Activated T-cell treated with anti-CD3 and anti-CD28 coated beads, Interleukin-2, amount 50 U/mL, for 4 hours (primary cell): ENCODE measurements at regions not wholly inside any gene's neighbourhood (a gene's known extent, or its start where the extent isn't known, plus 50 kb on each side); places are given as distances from the start of the nearest gene placed in this dataset.
A peak's percentile ranks its signal among the peaks of the same experiment; 100 is the strongest.

Experiments
- ATAC-seq, 2 donors: fragments of 200-7000 bp; cut with Tn5 transposase; one replicate each; pipeline ENCODE4 v1.10.0; 2021
- DNase-seq: peaks from one replicate; pipeline ENCODE4 v3.0.0-alpha.2; 2020
- H3K27me3 Mint-ChIP-seq: one replicate; pipeline ENCODE4 v1.8.0; 2021; ENCODE audit warnings: low read depth, mixed read lengths
- H3K36me3 Mint-ChIP-seq: one replicate; pipeline ENCODE4 v1.8.0; 2022; ENCODE audit warnings: mixed read lengths; ENCODE audit not compliant: insufficient read depth
- H3K4me1 Mint-ChIP-seq: one replicate; pipeline ENCODE4 v1.8.0; 2021; ENCODE audit warnings: low read depth, mixed read lengths
- H3K4me3 Mint-ChIP-seq: one replicate; pipeline ENCODE4 v1.8.0; 2021; ENCODE audit warnings: mild to moderate bottlenecking, moderate library complexity, mixed read lengths
- H3K9me3 Mint-ChIP-seq: one replicate; pipeline ENCODE4 v1.8.0; 2021; ENCODE audit warnings: mixed read lengths

DNA sequence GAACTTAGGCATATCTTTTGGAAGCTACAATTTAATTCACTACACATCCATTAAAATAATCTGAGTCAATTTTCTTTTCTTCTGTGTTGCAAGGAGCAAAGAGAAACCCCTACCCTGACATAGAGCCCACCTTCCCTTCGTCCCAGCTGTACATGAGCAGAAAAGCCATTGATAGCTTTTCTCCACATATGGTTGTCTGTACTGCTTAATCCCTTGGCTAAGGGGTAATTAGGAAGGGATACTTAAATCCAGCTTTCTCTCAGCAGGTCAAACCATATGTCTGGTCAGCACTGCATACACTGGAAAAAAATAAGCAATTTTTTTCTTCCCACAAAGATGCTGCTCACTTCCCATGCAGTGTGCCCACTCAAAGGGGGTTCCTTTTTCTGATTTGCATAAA lies 94.7 kb upstream of the RAD23B start:
- no peak overlapping the region for H3K4me3 Mint-ChIP-seq
- H3K9me3 Mint-ChIP-seq = peaks cover 10% of the 10 kb centered on the region
- H3K27me3 Mint-ChIP-seq = peaks cover 7% of the 10 kb centered on the region
- no peaks in the 10 kb centered on the region for H3K36me3 Mint-ChIP-seq
- no peak for DNase-seq
- no peak for ATAC-seq
- no peaks in the 10 kb centered on the region for H3K4me1 Mint-ChIP-seq

DNA sequence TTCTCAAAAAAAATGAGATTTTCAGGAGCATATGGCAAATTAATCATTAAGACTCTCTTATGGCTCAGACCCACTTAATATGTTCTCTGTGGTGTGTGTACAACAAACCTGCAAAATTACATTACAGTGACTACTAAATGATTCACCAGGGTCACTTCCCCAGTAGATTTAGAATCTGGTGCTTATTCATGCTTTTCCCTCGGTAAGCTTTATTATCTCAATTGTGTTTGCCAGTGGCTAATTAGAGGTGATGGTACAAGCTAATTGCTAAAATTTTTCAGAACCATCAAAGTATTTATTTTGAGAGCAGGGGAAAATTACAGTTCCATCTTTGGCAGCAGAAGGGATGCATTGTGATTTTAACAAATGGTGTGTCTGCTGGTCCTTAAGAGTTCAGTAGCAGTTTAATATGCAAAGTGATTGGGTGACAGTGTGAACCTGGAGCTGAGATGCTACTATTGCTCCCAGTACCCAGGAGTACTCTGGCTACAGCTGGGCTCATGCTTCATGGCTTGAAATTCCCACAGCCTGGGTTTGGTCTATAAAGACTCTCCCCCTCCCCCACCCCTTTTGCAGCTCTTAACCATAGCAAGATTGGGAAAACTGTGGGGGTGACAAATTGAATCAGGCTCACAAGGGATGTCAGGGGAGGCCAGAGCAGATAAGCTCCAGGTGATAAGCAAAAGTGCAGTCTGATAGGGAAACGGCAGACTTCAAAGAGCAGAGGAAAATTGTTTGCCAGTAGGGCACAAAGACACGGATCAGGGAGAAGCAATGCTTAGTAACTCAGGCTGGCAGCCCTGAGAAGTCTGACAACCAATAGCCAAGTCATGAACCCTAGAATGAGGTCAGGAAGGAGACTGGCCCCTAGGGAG lies 92.8 kb upstream of the RAD23B start:
- no peaks in the 10 kb centered on the region for H3K36me3 Mint-ChIP-seq
- no peaks in the 10 kb centered on the region for H3K9me3 Mint-ChIP-seq
- H3K4me3 Mint-ChIP-seq = no peak overlapping the region
- no peaks in the 10 kb centered on the region for H3K4me1 Mint-ChIP-seq
- no peaks in the 10 kb centered on the region for H3K27me3 Mint-ChIP-seq
- no peak for ATAC-seq
- no peak for DNase-seq

DNA sequence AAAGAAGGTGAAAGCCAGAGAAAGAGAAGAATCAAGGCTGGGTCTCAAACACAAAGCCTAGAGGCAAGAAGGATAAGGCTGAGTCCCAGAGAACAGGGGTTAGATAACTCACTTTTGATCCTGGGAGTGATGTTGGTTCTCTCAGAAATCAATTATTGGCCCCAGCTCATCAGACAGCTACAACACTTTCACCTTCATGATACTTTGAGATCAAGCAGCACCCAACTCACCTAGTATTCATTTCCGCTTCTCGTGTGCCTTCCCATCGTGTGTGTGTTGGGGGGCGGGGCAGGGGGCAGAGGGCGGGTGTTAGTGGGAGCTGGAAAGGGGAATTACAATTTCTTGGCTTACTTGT lies 92.2 kb upstream of the RAD23B start:
- ATAC-seq (no peak), DNase-seq (no peak)
- H3K4me3 Mint-ChIP-seq = no peak overlapping the region
- no peaks in the 10 kb centered on the region for H3K36me3 Mint-ChIP-seq
- H3K4me1 Mint-ChIP-seq = no peaks in the 10 kb centered on the region
- no peaks in the 10 kb centered on the region for H3K27me3 Mint-ChIP-seq
- H3K9me3 Mint-ChIP-seq = no peaks in the 10 kb centered on the region

DNA sequence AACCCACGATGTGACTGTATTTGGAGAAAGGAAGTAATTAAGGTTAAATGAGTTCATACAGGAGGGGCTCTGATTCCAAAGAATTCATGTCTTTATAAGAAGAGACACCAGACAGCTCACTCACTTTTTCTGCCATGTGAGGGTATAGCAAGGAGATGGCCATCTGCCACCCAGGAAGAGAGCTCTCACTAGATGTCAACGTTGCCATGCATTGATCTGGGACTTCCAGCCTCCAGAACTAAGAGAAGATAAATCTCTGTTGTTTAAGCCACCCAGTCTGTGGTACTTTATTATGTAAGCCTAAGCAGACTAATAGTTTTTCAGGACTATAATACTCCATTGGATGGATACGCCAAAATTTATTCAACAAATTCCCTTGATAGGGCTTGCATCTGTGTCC lies 89.8 kb upstream of the RAD23B start:
- no peak for ATAC-seq
- H3K4me1 Mint-ChIP-seq = no peaks in the 10 kb centered on the region
- H3K4me3 Mint-ChIP-seq = no peak overlapping the region
- no peak for DNase-seq
- no peaks in the 10 kb centered on the region for H3K36me3 Mint-ChIP-seq
- H3K27me3 Mint-ChIP-seq = no peaks in the 10 kb centered on the region
- no peaks in the 10 kb centered on the region for H3K9me3 Mint-ChIP-seq

DNA sequence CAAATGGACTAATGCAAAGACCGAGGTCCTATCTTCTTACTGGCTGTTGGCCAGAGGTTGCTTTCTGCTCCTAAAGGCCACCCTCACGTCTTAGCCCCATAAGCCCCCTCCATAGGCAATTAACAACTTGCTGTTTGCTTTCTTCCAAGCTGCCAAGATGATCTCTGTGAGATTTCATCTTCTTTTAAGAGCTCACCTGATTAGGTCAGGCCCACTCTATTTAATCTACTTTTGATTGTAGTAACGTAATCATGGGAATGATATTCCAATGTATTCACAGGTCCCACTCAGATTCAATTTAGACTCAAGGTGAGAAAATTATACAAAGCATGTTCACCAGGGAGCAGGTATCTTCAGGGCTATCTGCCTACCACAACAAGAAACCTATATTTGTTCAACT lies 84.4 kb upstream of the RAD23B start:
- H3K36me3 Mint-ChIP-seq = no peaks in the 10 kb centered on the region
- H3K4me1 Mint-ChIP-seq = no peaks in the 10 kb centered on the region
- H3K4me3 Mint-ChIP-seq = no peak overlapping the region
- ATAC-seq (no peak), DNase-seq (no peak)
- peaks cover 4% of the 10 kb centered on the region for H3K9me3 Mint-ChIP-seq
- no peaks in the 10 kb centered on the region for H3K27me3 Mint-ChIP-seq

DNA sequence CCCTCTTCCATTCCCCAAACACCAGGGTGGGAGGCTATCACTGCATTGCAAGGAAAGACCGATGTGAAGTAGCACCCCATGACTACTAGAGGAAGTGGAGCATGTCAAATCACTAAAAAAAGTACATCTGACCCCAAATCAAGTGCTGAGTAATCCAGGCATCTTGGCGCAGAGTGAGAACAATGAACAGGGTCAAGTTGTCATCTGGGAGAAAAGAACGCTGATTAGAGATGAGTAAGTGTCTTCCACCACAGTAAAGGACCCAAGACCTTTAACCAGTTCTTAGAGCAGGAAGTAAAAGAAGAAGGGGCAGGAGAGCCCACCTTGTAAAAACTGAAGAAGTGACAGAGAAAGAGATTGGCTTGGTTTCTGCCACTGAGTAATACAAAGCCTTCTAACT lies 75.0 kb upstream of the RAD23B start:
- no peak for DNase-seq
- Mint-ChIP-seq H3K36me3 (no peaks in the 10 kb centered on the region), H3K4me1 (peaks cover 2% of the 10 kb centered on the region), H3K4me3 (no peak overlapping the region), H3K27me3 (peaks cover 21% of the 10 kb centered on the region), H3K9me3 (peaks cover 5% of the 10 kb centered on the region)
- peak in 1 of 2 donors; percentile 14 for ATAC-seq

DNA sequence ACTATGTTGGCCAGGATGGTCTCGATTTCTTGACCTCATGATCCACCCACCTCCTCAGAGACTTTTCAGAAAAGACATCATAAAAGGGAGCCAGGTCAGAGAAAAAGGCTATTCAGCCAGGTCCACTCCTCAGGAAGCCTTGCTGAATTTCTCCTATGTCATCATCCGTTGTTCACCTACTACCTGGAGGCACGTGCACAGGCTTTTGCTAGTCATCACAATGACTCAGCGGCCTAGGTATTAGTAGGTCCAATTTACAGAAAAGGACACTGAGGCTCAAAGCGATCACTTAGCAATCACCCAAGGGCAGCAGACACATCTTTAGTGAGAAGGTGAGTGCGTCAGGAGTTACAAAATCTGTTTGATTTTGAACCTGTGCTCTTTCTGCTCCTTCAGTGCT lies 72.3 kb upstream of the RAD23B start:
- Mint-ChIP-seq H3K4me1 (peaks cover 11% of the 10 kb centered on the region), H3K4me3 (no peak overlapping the region), H3K36me3 (no peaks in the 10 kb centered on the region), H3K27me3 (peaks cover 13% of the 10 kb centered on the region), H3K9me3 (no peaks in the 10 kb centered on the region)
- ATAC-seq = no peak
- DNase-seq = no peak

DNA sequence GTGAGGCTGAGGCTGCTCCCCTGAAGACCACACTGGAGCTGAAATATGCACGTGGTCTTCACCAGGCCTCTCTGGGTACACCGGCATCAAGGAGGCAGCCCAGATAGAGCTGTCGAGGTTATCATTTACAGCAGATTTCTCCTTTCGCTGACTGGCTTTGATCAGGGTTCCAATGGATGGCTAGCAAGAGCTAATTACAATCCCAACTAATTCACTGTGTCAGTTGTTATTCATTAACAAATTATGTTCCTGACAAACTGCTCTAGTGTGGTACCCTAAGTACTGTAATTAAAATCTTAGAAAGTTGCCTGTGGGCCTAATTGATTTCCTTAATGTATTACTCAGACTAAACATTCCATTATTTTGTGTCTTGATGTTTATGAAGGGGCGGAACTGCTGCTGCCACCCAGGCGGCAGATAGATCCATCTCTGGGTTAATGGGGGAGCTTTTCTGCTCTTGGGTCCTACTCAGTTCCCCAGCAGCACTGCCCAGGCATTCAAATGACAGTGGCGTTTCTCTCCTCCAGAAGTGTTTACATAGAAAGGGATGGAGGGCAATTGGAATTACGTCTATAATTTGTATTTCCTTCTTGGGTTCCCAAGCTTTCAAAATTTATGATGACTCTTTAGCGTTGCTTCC lies 71.7 kb upstream of the RAD23B start:
- peaks cover 11% of the 10 kb centered on the region for H3K4me1 Mint-ChIP-seq
- H3K9me3 Mint-ChIP-seq = no peaks in the 10 kb centered on the region
- no peak for ATAC-seq
- no peak for DNase-seq
- H3K27me3 Mint-ChIP-seq = peaks cover 11% of the 10 kb centered on the region
- H3K36me3 Mint-ChIP-seq = no peaks in the 10 kb centered on the region
- H3K4me3 Mint-ChIP-seq = no peak overlapping the region

DNA sequence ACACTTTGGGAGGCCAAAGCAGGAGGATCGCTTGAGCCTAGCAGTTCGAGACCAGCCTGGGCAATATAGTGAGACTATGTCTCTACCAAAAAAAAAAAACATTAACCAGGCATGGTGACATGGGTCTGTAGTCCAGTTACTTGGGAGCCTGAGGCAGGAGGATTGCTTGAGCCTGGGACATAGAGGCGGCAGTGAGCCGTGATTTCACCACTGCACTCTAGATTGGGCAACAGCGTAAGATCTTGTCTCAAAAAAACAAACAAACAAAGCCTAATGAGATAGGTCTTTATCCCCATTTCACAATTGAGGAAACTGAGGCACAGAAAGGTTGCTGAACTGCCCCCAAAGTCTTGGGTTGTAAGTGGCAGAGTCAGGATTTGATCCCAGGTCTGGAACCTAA lies 70.5 kb upstream of the RAD23B start:
- Mint-ChIP-seq H3K36me3 (no peaks in the 10 kb centered on the region), H3K9me3 (no peaks in the 10 kb centered on the region), H3K4me3 (no peak overlapping the region), H3K27me3 (peaks cover 12% of the 10 kb centered on the region), H3K4me1 (peaks cover 11% of the 10 kb centered on the region)
- DNase-seq (no peak), ATAC-seq (no peak)

DNA sequence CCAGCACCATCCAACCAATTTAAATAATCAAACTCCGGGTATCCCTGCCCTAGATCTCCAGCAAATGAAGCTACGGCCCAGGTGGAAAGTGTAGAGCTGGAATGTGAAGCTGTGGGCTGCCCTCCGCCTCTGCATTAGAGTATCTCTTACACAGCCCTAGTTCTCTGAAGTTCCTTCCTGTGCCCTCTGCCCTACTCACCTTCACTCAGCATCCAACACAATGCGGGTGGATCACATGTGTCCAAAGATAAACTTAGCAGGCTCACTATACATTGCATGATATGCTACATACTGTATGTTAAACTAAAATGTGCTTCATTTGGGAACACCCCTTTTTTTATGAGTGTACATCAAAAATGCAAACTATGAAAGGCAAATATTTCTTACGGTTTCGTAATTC lies 70.0 kb upstream of the RAD23B start:
- ATAC-seq (peak in 1 of 2 donors; percentile 42), DNase-seq (no peak)
- Mint-ChIP-seq H3K9me3 (no peaks in the 10 kb centered on the region), H3K36me3 (no peaks in the 10 kb centered on the region), H3K4me1 (peaks cover 11% of the 10 kb centered on the region), H3K27me3 (peaks cover 11% of the 10 kb centered on the region), H3K4me3 (no peak overlapping the region)

DNA sequence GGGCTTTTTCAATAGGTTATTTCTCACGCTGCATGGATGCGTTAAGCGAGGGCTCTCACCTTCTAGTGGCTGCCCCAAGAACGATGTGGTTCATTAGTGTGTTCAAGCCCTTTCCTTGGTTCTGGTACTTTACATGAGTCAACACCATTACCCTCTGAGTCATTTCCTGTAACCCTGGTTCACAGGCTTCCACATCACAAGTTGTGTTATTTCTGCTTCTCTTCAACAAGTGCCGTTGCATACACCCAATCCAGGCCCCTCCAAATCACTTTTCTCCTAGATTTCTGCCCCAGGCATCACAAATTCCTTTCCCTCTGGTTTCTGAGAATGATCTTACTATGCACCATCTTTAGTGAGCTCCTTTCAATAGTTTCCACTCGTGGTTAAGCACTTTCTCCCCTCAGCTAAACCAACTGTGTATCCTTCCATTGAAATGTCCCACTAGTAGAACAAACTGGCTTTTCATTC lies 69.5 kb upstream of the RAD23B start:
- no peaks in the 10 kb centered on the region for H3K36me3 Mint-ChIP-seq
- peak; percentile 8 for DNase-seq
- H3K4me3 Mint-ChIP-seq = no peak overlapping the region
- H3K9me3 Mint-ChIP-seq = no peaks in the 10 kb centered on the region
- H3K27me3 Mint-ChIP-seq = peaks cover 9% of the 10 kb centered on the region
- H3K4me1 Mint-ChIP-seq = peaks cover 11% of the 10 kb centered on the region
- peak; percentile 92 to 99 for ATAC-seq

DNA sequence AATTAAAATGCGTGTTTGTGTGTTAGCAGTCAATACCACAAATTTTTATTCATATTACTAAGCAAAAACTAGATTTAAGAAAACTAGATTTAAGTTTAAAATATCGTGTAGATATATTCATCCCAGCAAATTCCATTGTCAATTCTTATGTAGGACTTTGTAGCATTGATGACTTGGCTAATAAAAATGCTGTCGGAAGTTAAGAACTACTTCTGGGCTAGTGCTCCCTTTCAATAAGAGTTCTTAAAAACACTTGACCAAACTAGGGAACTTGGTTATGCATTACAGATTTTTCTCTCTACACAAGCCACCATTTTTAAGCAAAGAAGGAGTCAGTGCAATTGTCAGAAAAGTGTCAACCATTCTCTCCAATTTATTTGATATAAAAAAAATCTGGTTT lies 68.7 kb upstream of the RAD23B start:
- Mint-ChIP-seq H3K4me1 (peaks cover 11% of the 10 kb centered on the region), H3K36me3 (no peaks in the 10 kb centered on the region), H3K4me3 (no peak overlapping the region), H3K27me3 (peaks cover 9% of the 10 kb centered on the region), H3K9me3 (no peaks in the 10 kb centered on the region)
- DNase-seq (no peak), ATAC-seq (no peak)

DNA sequence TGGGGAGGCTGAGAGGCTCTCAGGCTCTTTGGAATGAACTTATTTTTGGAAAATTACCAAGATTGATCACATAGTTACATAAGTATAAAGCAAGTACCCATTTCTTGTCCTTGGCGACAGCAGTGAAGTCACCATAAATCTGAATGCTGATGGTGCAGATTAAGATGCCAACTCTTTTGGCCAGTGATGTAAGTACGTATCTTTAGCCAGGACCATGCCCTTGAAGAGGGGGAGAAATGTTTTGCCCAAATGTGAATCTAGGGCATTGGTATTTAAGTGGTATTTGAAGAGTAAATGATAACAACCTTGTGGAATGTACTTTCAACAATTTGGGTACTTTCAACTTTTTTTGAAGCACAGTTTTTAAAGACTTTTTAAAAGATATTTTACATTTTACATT lies 68.2 kb upstream of the RAD23B start:
- no peaks in the 10 kb centered on the region for H3K36me3 Mint-ChIP-seq
- H3K9me3 Mint-ChIP-seq = no peaks in the 10 kb centered on the region
- DNase-seq (no peak), ATAC-seq (no peak)
- H3K27me3 Mint-ChIP-seq = peaks cover 7% of the 10 kb centered on the region
- peaks cover 11% of the 10 kb centered on the region for H3K4me1 Mint-ChIP-seq
- H3K4me3 Mint-ChIP-seq = no peak overlapping the region

DNA sequence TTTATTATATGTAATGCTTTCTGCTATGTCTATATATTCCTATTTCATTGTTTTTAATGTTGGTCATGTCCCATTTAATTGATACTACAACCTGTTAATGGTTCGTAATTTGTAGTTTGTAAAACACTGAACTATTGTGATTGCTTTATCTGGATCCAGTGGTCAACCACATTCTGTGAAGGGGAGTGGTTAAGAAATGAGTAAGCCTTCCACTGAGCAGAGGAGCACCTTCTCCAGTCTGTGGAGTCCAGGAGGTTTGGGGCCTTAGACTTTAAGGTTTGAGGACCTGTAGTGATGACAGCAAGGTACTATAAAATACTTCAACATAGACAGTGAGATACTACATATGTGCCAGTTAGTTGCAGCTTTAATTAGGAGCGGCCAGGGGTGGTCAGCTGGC lies 67.7 kb upstream of the RAD23B start:
- Mint-ChIP-seq H3K36me3 (no peaks in the 10 kb centered on the region), H3K27me3 (peaks cover 6% of the 10 kb centered on the region), H3K4me3 (no peak overlapping the region), H3K9me3 (no peaks in the 10 kb centered on the region), H3K4me1 (peaks cover 11% of the 10 kb centered on the region)
- DNase-seq = no peak
- no peak for ATAC-seq

DNA sequence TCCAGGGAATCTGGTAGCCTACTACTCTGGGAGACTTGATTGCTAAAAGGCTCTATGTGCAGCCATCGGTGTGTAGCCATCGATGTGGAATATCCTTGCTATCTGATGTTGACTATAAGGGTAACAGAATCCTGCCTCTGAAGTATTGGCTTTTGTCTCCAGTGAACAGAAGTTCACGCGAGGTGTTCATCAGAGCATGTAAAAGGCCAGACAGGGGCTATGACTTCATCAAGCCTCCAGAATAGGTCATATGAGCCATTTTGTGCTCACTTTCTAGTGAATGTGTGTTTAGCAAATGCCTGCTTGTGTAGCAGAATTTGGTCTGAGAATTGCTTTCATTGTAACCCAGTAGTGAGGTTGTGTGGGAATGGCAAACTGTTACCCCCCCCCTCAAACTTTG lies 66.8 kb upstream of the RAD23B start:
- DNase-seq (no peak), ATAC-seq (no peak)
- Mint-ChIP-seq H3K9me3 (no peaks in the 10 kb centered on the region), H3K4me1 (peaks cover 11% of the 10 kb centered on the region), H3K27me3 (peaks cover 6% of the 10 kb centered on the region), H3K36me3 (no peaks in the 10 kb centered on the region), H3K4me3 (no peak overlapping the region)
